HCT116 (cell line): ENCODE measurements at regions not wholly inside any gene's neighbourhood (a gene's known extent, or its start where the extent isn't known, plus 50 kb on each side); places are given as distances from the start of the nearest gene placed in this dataset.

Experiments used
- ATAC-seq: fragments of 200-7000 bp; cut with Tn5 transposase; 2 replicates; pipeline ENCODE4 v1.9.1; 2020; ENCODE audit warnings: mild to moderate bottlenecking, moderate library complexity
- BruUV-seq: library from RNA; stranded (reverse); fragments of 400-500 nt; replicated peaks from 2 replicates; lab custom pipeline; 2021; lab: Mats Ljungman, UMichigan
- CTCF ChIA-PET: fragments of 300-600 bp; sonication (Branson Sonifier 250); formaldehyde crosslinking; loops from one replicate; lab custom pipeline; 2021; ENCODE audit warnings: antibody characterized with exemption; lab: Charles Lee
- POLR2A ChIA-PET: fragments of 300-600, 350-600 bp; sonication (Branson Sonifier 250); formaldehyde crosslinking; loops from one replicate; lab custom pipeline; 2021; ENCODE audit warnings: antibody characterized with exemption; lab: Charles Lee
- RAD21 ChIA-PET, 2 experiments: fragments of 300-600 bp; sonication (Branson Sonifier 250); formaldehyde crosslinking; loops; one replicate each; lab custom pipeline; 2023; ENCODE audit warnings: low total read pairs in 2 of 2; ENCODE audit not compliant: uncharacterized antibody in 2 of 2, unreplicated experiment in 2 of 2, low non-redundant PET in 1 of 2; lab: Charles Lee
- DNase-seq: peaks from one replicate; pipeline ENCODE4 v3.0.0-alpha.2; 2010; ENCODE audit warnings: low read depth, low spot score
- H2AFZ ChIP-seq: fragments of 200-600 bp; shearing (Covaris generic), sonication (generic); 2 replicates; pipeline ENCODE4 v1.6.1; 2017; ENCODE audit warnings: low read depth, mixed run types, mixed read lengths, antibody characterized with exemption, low read length; ENCODE audit not compliant: poor library complexity, severe bottlenecking
- H3K27ac ChIP-seq: 2 replicates; pipeline ENCODE4 v1.5.1; 2012; ENCODE audit warnings: low read depth, low read length
- H3K27me3 ChIP-seq: fragments of 200-600 bp; sonication (generic); 2 replicates; pipeline ENCODE4 v1.6.1; 2016; ENCODE audit warnings: mixed run types, low read length, mixed read lengths; ENCODE audit not compliant: insufficient read depth
- H3K36me3 ChIP-seq, 2 experiments: fragments of 200-500 bp in 1 of 2; fragments of 200-600 bp in 1 of 2; sonication (Bioruptor generic) in 1 of 2; sonication (generic) in 1 of 2; 2 replicates each; pipeline versions ENCODE4 v1.5.1 to v1.6.1; 2014 to 2016; ENCODE audit warnings: low read length in 2 of 2, inconsistent platforms in 1 of 2, mixed read lengths in 1 of 2, mixed run types in 1 of 2; ENCODE audit not compliant: insufficient read depth in 2 of 2, control insufficient read depth in 1 of 2
- H3K4me1 ChIP-seq, 2 experiments: fragments of 200-600 bp in 1 of 2; sonication (generic) in 1 of 2; 2 replicates each; pipeline versions ENCODE4 v1.5.1 to v1.6.1; 2012 to 2017; ENCODE audit warnings: low read length in 2 of 2, inconsistent platforms in 1 of 2, mild to moderate bottlenecking in 1 of 2, mixed read lengths in 1 of 2, mixed run types in 1 of 2, moderate library complexity in 1 of 2; ENCODE audit not compliant: insufficient read depth in 2 of 2, control insufficient read depth in 1 of 2
- H3K4me2 ChIP-seq: fragments of 200-600 bp; sonication (generic); 2 replicates; pipeline ENCODE4 v1.6.1; 2017; ENCODE audit warnings: mixed run types, low read length, mixed read lengths
- H3K4me3 ChIP-seq, 2 experiments: fragments of 200-600 bp in 1 of 2; sonication (generic) in 1 of 2; replicated peaks in 1 of 2; 2 replicates each; pipeline ENCODE4 v1.5.1; 2011 to 2016; ENCODE audit warnings: low read length in 2 of 2, control low read depth in 1 of 2, low read depth in 1 of 2, mild to moderate bottlenecking in 1 of 2, mixed read lengths in 1 of 2, mixed run types in 1 of 2
- H3K79me2 ChIP-seq: fragments of 200-600 bp; sonication (generic); 2 replicates; pipeline ENCODE4 v1.6.1; 2017; ENCODE audit warnings: mild to moderate bottlenecking, mixed run types, low read length, moderate library complexity, mixed read lengths; ENCODE audit not compliant: insufficient read depth
- H3K9ac ChIP-seq: fragments of 200-600 bp; sonication (generic); 2 replicates; pipeline ENCODE4 v1.6.1; 2016; ENCODE audit warnings: low read length, mixed read lengths
- H3K9me2 ChIP-seq: fragments of 200-600 bp; sonication (generic), shearing (Covaris generic); 2 replicates; pipeline ENCODE4 v1.6.1; 2017; ENCODE audit warnings: mixed run types, mild to moderate bottlenecking, moderate library complexity; ENCODE audit not compliant: insufficient read depth
- H3K9me3 ChIP-seq, 2 experiments: fragments of 200-500 bp in 1 of 2; fragments of 200-600 bp in 1 of 2; sonication (Bioruptor generic) in 1 of 2; sonication (generic) in 1 of 2; 2 replicates each; pipeline ENCODE4 v1.6.1; 2014 to 2017; ENCODE audit warnings: low read length in 2 of 2, mixed read lengths in 2 of 2, inconsistent platforms in 1 of 2, low read depth in 1 of 2, mild to moderate bottlenecking in 1 of 2, mixed run types in 1 of 2, moderate library complexity in 1 of 2; ENCODE audit not compliant: control insufficient read depth in 1 of 2, insufficient read depth in 1 of 2
- H4K20me1 ChIP-seq: fragments of 200-600 bp; sonication (generic), shearing (Covaris generic); 2 replicates; pipeline ENCODE4 v1.6.1; 2017; ENCODE audit warnings: mixed run types, mild to moderate bottlenecking, moderate library complexity; ENCODE audit not compliant: insufficient read depth
- ATF3 ChIP-seq: IDR thresholded peaks from 2 replicates; pipeline ENCODE4 v1.6.1; 2012
- CEBPB ChIP-seq: IDR thresholded peaks from 2 replicates; pipeline ENCODE4 v1.6.1; 2012; ENCODE audit warnings: low read depth
- EGR1 ChIP-seq: IDR thresholded peaks from 2 replicates; pipeline ENCODE4 v1.6.1; 2012; ENCODE audit warnings: low read depth
- EZH2 ChIP-seq: fragments of 200-600 bp; sonication (generic); IDR thresholded peaks from 2 replicates; pipeline ENCODE4 v1.6.1; 2017; ENCODE audit warnings: antibody characterized with exemption, mixed run types
- FOSL1 ChIP-seq: IDR thresholded peaks from 2 replicates; pipeline ENCODE4 v1.6.1; 2012; ENCODE audit warnings: low read depth
- JUND ChIP-seq: IDR thresholded peaks from 2 replicates; pipeline ENCODE4 v1.6.1; 2012
- MAX ChIP-seq: IDR thresholded peaks from 2 replicates; pipeline ENCODE4 v1.6.1; 2012
- POLR2A ChIP-seq: IDR thresholded peaks from 2 replicates; pipeline ENCODE4 v1.7.0; 2011; ENCODE audit warnings: borderline replicate concordance; ENCODE audit not compliant: insufficient read depth, insufficient read length; ENCODE audit errors: extremely low read depth
- POLR2AphosphoS5 ChIP-seq: IDR thresholded peaks from 2 replicates; pipeline ENCODE4 v1.6.1; 2011; ENCODE audit warnings: mild to moderate bottlenecking, low read depth, low read length, moderate library complexity
- REST ChIP-seq: IDR thresholded peaks from 2 replicates; pipeline ENCODE4 v1.6.1; 2012; ENCODE audit warnings: low read depth
- SIN3A ChIP-seq: IDR thresholded peaks from 2 replicates; pipeline ENCODE4 v1.6.1; 2012; ENCODE audit warnings: low read depth
- SP1 ChIP-seq: IDR thresholded peaks from 2 replicates; pipeline ENCODE4 v1.6.1; 2012; ENCODE audit warnings: low read depth
- TCF7L2 ChIP-seq: IDR thresholded peaks from 2 replicates; pipeline ENCODE4 v1.7.0; 2011; ENCODE audit warnings: borderline replicate concordance, inconsistent platforms; ENCODE audit not compliant: insufficient read depth, insufficient read length; ENCODE audit errors: extremely low read depth
- ZBTB33 ChIP-seq: IDR thresholded peaks from 2 replicates; pipeline ENCODE4 v1.6.1; 2011; ENCODE audit warnings: mild to moderate bottlenecking, low read length, moderate library complexity; ENCODE audit not compliant: insufficient replicate concordance; ENCODE audit errors: extremely low read depth
- ZFX ChIP-seq: fragments of 450-650 bp; IDR thresholded peaks from 2 replicates; pipeline ENCODE4 v1.6.1; 2017
- intact Hi-C: fragments of 100-400 bp; cut with micrococcal nuclease; formaldehyde crosslinking; loops from 2 replicates; pipeline ENCODE4 v1.10.0; 2022

- Histone ChIP-seq H3K79me2 (no peaks in the 10 kb centered on the region), H3K9ac (no peak overlapping the region), H3K4me1 (no peaks in the 10 kb centered on the region), H3K27me3 (no peaks in the 10 kb centered on the region), H3K9me3 (no peaks in the 10 kb centered on the region), H3K4me3 (no peak overlapping the region), H2AFZ (no peak overlapping the region), H3K9me2 (no peaks in the 10 kb centered on the region), H3K36me3 (no peaks in the 10 kb centered on the region), H3K27ac (no peak overlapping the region), H4K20me1 (no peaks in the 10 kb centered on the region), H3K4me2 (no peak overlapping the region)
- ATAC-seq (no peak), DNase-seq (no peak)
- no peak for TF ChIP-seq TCF7L2
- TF ChIP-seq EZH2: no peak
- TF ChIP-seq ATF3: no peak
- TF ChIP-seq MAX: no peak
- TF ChIP-seq ZBTB33: no peak
- TF ChIP-seq POLR2AphosphoS5: no peak
- TF ChIP-seq CEBPB: no peak
- TF ChIP-seq SP1: no peak
- TF ChIP-seq POLR2A: no peak
- no peak for TF ChIP-seq ZFX
- TF ChIP-seq FOSL1: no peak
- no peak for TF ChIP-seq REST
- TF ChIP-seq JUND: no peak
- TF ChIP-seq EGR1: no peak
- no peak for TF ChIP-seq SIN3A
- ChIA-PET CTCF (interaction anchor here (1.6 kb wide), 2 partner anchors 9 to 14 kb away, joined by 5 to 12 read pairs; no protein-coding TSS in a partner anchor), RAD21 (no interaction called here), POLR2A (no interaction called here)
- intact Hi-C loops: no loop called here
- no TSS peak for BruUV-seq
Observed at GRCh38 chr4:177033632-177034031, 240.9 kb upstream of the VEGFC start.
